Prostate gland (tissue), 2 donors: ENCODE measurements at regions not wholly inside any gene's neighbourhood (a gene's known extent, or its start where the extent isn't known, plus 50 kb on each side); places are given as distances from the start of the nearest gene placed in this dataset.

Source experiments
- DNase-seq: peaks from one replicate; pipeline ENCODE4 v3.0.0-alpha.2; 2019; ENCODE audit warnings: low spot score
- H3K27ac ChIP-seq, 2 donors: fragments of 200-600 bp; sonication (generic); 2 replicates each; pipeline ENCODE4 v1.5.1; 2017 to 2019
- H3K27me3 ChIP-seq: fragments of 200-600 bp; sonication (generic); replicated peaks from 2 replicates; pipeline ENCODE4 v1.5.1; 2019; ENCODE audit not compliant: insufficient read depth
- H3K36me3 ChIP-seq, 2 donors: fragments of 200-600 bp; sonication (generic); 1 replicate in 1 of 2; 2 replicates in 1 of 2; pipeline versions ENCODE4 v1.5.1 to v1.8.1; 2017 to 2019
- H3K4me1 ChIP-seq: fragments of 200-600 bp; sonication (generic); replicated peaks from 2 replicates; pipeline ENCODE4 v1.5.1; 2019
- H3K4me3 ChIP-seq, 2 donors: fragments of 200-600 bp; sonication (generic); 2 replicates each; pipeline ENCODE4 v1.5.1; 2017 to 2019
- H3K9me3 ChIP-seq: fragments of 200-600 bp; sonication (generic); 2 replicates; pipeline ENCODE4 v1.5.1; 2017
- POLR2A ChIP-seq: fragments of 450-650 bp; IDR thresholded peaks from one replicate; pipeline ENCODE4 v1.6.1; 2016; ENCODE audit warnings: antibody characterized with exemption, mild to moderate bottlenecking
- POLR2AphosphoS5 ChIP-seq: sonication (generic); formaldehyde crosslinking; IDR thresholded peaks from one replicate; pipeline ENCODE4 v1.6.1; 2017; ENCODE audit warnings: antibody characterized with exemption
- WGBS: methylation state at CpG from one replicate; pipeline ENCODE4 v1.1.5; 2018; 5-methylcytosine and 5-hydroxymethylcytosine counted together
- intact Hi-C: fragments of 100-400 bp; cut with DNase I; formaldehyde crosslinking; loops from one replicate; pipeline ENCODE4 v1.14.2; 2022
- TF ChIP-seq, protein P1 (sequence below), 4 experiments: fragments of 200-600 bp in 2 of 4; fragments of 450-650 bp in 2 of 4; sonication (generic) in 2 of 4; IDR thresholded peaks; 1 replicate in 3 of 4; 2 replicates in 1 of 4; pipeline ENCODE4 v1.5.1; 2016 to 2019; ENCODE audit warnings: antibody characterized with exemption in 4 of 4, mild to moderate bottlenecking in 2 of 4, moderate library complexity in 2 of 4

DNA sequence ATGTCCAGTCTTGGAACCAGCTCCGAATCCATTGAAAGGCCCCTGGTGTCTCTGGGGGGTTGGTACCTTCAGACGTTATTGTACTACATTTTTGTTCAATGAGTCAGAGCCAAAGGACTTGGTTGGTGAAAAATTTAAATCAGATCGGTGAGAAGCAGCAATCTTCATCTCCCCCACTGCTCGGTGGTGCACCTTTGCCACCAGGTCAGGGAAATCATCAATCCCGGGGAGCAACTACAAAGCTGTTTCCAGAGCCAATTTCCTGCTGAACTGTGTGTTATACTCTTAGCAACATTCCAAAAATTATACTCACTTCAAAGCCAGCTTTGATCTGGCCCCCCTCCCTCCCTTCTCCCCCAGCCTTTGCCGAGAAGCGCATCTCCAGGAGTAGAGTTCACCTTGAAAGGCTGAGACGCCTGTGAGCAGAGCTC lies 375.2 kb upstream of the WWC1 start:
- Histone ChIP-seq H3K9me3 (no peaks in the 10 kb centered on the region), H3K27me3 (no peaks in the 10 kb centered on the region), H3K4me1 (no peaks in the 10 kb centered on the region), H3K27ac (no peak overlapping the region), H3K36me3 (no peaks in the 10 kb centered on the region), H3K4me3 (no peak overlapping the region)
- intact Hi-C loops, result no loop called here
- no peak for DNase-seq
- TF ChIP-seq, protein P1, sequence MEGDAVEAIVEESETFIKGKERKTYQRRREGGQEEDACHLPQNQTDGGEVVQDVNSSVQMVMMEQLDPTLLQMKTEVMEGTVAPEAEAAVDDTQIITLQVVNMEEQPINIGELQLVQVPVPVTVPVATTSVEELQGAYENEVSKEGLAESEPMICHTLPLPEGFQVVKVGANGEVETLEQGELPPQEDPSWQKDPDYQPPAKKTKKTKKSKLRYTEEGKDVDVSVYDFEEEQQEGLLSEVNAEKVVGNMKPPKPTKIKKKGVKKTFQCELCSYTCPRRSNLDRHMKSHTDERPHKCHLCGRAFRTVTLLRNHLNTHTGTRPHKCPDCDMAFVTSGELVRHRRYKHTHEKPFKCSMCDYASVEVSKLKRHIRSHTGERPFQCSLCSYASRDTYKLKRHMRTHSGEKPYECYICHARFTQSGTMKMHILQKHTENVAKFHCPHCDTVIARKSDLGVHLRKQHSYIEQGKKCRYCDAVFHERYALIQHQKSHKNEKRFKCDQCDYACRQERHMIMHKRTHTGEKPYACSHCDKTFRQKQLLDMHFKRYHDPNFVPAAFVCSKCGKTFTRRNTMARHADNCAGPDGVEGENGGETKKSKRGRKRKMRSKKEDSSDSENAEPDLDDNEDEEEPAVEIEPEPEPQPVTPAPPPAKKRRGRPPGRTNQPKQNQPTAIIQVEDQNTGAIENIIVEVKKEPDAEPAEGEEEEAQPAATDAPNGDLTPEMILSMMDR (IDR thresholded peaks at IDR 0.05), result no peak
- TF ChIP-seq POLR2A (no peak), POLR2AphosphoS5 (no peak)
- 56% methylated on average over 8 of the region's 8 CpGs for WGBS

DNA sequence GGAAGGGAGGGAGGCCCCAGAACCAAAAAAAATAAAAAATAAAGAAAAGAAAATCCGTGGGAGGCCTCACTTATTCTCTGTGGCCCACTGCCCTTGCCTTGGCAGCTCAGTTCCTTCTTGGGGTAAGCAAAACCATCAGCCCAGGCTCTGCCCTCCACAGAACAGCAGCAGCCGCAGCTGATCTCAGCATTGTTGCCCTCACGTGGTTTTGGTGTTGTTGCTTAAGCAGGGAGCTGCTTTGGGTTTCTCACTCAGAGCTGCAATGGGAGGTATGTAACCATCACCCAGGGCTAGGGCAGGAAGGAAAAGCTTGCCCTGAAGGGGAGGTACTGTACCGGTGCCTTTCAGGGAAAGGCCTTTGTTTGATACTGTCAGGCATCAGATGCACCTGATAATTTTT lies 374.7 kb upstream of the WWC1 start:
- no peak overlapping the region for H3K4me3 ChIP-seq
- 32% methylated on average over 4 of the region's 4 CpGs for WGBS

DNA sequence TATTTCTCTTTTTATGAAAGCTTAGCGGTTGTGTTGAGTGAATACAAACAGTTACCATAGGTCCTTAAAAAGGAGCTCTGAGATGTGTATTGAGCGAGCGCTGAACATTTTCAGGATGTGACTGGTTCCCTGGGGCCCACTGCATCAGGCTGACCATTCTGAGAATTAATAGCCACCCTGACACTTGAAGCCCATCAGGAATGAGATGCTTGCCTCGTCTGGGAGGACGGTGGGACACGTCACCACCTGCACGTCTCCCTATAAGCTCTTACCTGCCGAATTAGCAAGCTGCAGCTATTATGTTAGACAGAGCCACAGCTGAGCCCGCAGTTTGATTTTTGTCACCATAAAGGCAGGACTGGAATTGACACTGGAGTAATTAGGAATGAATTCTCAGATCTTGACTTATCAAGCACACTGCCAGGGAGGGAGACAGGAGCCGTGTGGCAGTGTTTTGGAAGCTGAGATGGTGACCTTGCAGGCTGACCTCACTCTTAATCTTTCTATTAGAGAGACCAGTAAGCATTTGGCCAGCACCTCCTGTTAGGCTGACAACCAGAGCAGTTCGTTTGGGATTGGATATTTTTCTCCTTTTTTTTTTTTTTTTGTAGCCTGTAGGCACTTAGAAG lies 373.1 kb upstream of the WWC1 start:
- 67% methylated on average over 11 of the region's 11 CpGs for WGBS
- no peak overlapping the region for H3K4me3 ChIP-seq
- DNase-seq, result no peak

More for the DNA sequence above, 374.7 kb upstream of the WWC1 start:
- Histone ChIP-seq H3K36me3 (no peaks in the 10 kb centered on the region), H3K4me1 (no peaks in the 10 kb centered on the region), H3K9me3 (no peaks in the 10 kb centered on the region), H3K27ac (no peak overlapping the region), H3K27me3 (no peaks in the 10 kb centered on the region)
- DNase-seq, result no peak
- intact Hi-C loops, result no loop called here
- no peak for TF ChIP-seq POLR2A
- TF ChIP-seq, protein P1 (IDR thresholded peaks at IDR 0.05), result no peak
- no peak for TF ChIP-seq POLR2AphosphoS5

DNA sequence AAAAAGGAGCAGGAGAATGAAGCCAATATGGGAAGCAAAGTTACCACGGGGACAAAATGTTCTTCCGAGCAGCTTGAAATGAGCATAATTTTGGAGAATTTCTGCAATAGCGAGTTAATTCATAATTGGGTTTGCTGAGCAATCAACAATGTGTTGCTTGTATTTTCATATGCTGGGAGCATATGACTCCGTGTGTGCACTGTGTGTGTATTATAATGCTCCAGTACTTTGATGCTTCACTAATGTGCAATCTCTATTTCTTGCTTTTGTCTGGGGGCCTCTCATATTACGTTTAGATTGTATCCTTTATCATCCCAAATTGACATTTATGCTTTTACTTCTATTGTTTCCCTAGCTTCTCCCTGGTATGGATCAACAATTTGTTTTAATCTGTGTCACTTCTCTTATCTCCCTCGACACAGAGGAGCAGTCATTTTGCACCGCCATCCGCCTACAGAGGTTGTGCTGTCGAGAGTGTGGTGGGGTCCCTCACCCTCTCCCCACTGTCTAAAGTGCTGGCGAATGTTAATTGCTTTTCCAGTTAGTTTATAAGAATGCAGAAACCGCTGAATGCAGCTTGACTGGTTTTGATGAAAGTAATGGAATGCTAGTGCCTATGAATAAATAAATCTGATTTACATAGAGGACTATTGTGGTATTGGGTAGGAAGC lies 372.5 kb upstream of the WWC1 start:
- H3K36me3 ChIP-seq, result no peaks in the 10 kb centered on the region
- no peak overlapping the region for H3K27ac ChIP-seq
- TF ChIP-seq POLR2A (no peak), POLR2AphosphoS5 (no peak)
- TF ChIP-seq, protein P1 (IDR thresholded peaks at IDR 0.05), result no peak
- no peaks in the 10 kb centered on the region for H3K4me1 ChIP-seq
- intact Hi-C loops, result no loop called here
- H3K4me3 ChIP-seq, result no peak overlapping the region
- no peak for DNase-seq
- 41% methylated on average over 11 of the region's 11 CpGs for WGBS
- no peaks in the 10 kb centered on the region for H3K27me3 ChIP-seq
- no peaks in the 10 kb centered on the region for H3K9me3 ChIP-seq

More for the DNA sequence above, 373.1 kb upstream of the WWC1 start:
- no peaks in the 10 kb centered on the region for H3K9me3 ChIP-seq
- no peaks in the 10 kb centered on the region for H3K27me3 ChIP-seq
- no peaks in the 10 kb centered on the region for H3K36me3 ChIP-seq
- intact Hi-C loops, result no loop called here
- no peaks in the 10 kb centered on the region for H3K4me1 ChIP-seq
- no peak overlapping the region for H3K27ac ChIP-seq
- no peak for TF ChIP-seq POLR2A
- TF ChIP-seq, protein P1 (IDR thresholded peaks at IDR 0.05), result no peak
- no peak for TF ChIP-seq POLR2AphosphoS5

DNA sequence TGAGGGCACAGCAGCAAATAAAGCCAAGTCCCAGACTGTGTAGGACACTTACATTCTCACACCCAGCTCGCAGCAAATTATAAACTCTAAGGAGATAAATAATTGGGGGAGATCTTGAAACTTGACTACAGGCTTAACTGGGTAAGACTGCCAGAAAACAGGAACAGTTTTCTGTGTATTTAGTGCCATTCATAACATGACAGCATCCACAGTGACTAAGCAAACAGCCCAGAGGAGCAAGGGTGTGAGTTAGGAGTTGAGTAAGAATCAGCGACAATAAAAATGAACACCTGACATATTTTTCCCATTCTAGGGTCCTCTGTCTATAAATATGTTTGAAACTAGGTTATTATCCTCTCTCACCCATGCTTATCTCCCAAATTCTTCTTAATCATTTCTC lies 370.9 kb upstream of the WWC1 start:
- no peak overlapping the region for H3K27ac ChIP-seq
- TF ChIP-seq, protein P1 (IDR thresholded peaks at IDR 0.05), result no peak
- no peak for TF ChIP-seq POLR2AphosphoS5
- no peak for TF ChIP-seq POLR2A
- intact Hi-C loops, result no loop called here

More for the DNA sequence above, 370.9 kb upstream of the WWC1 start:
- no peak for DNase-seq
- H3K4me1 ChIP-seq, result no peaks in the 10 kb centered on the region
- H3K27me3 ChIP-seq, result no peaks in the 10 kb centered on the region
- H3K4me3 ChIP-seq, result no peak overlapping the region
- 45% methylated on average over 2 of the region's 2 CpGs for WGBS
- H3K36me3 ChIP-seq, result no peaks in the 10 kb centered on the region
- no peaks in the 10 kb centered on the region for H3K9me3 ChIP-seq
